HG02943 (cell line): ENCODE measurements at regions not wholly inside any gene's neighbourhood (a gene's known extent, or its start where the extent isn't known, plus 50 kb on each side); places are given as distances from the start of the nearest gene placed in this dataset.

ENCODE experiments used
- ATAC-seq: cut with Tn5 transposase; IDR thresholded peaks from one replicate; pipeline ENCODE4 v1.9.1; 2021; ENCODE audit warnings: mild to moderate bottlenecking, low read depth, moderate library complexity; ENCODE audit not compliant: unreplicated experiment

DNA sequence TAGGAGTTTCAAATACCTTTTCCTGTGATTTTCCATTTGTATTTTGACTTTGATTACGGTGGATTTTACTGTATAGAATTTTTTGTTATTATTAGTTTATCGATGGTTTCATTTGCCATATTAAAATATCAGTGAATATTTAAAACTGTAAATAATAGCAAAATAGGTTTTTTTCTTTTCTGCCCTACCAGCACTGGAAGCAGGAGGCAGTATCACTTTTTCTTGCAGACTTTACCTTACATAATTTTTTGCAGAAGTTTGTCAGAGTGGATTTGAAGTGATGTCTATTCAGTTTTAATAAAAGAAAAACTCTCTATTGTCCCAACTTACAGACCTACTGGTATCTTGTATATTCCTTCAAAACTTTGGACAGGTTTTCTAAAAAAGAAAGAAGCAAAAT is 213.6 kb downstream of the CENPF start:
- ATAC-seq = no peak

DNA sequence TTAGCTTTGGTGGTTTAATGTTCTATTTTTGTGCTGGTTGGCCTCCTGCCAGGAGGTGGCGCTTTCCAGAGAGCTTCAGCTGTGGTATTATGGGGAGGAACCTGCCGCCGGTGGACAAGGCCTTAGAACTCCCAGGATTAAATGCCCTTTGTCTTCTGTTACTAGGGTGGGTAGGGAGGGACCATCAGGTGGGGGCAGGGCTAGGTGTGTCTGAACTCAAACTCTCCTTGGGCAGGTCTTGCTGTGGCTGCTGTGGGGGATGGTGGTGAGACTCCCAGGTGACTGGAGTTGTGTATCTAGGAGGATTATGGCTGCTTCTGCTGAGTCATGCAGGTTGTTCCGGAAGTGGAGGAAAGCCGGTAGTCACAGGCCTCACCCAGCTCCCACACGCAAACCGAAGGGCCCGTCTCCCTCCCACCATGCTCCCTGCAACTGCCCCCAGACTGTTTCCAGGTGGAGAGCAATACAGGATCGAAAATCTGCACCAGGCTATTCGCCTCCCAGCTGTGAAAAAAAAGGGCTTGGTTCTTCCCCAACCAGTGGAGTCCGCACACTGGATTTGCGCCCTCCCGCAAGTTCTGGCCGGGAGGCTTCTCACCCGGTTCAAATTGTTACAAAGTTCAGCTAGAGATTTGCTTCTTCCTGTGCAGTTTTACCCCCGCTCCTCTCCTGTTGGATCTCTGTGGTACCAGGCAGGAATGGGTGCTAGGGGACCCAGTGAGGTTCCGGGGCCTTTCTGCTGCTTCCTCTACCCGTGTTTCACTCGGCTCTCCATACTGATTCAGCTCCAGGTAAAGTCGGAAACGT is 220.5 kb downstream of the CENPF start:
- no peak for ATAC-seq

DNA sequence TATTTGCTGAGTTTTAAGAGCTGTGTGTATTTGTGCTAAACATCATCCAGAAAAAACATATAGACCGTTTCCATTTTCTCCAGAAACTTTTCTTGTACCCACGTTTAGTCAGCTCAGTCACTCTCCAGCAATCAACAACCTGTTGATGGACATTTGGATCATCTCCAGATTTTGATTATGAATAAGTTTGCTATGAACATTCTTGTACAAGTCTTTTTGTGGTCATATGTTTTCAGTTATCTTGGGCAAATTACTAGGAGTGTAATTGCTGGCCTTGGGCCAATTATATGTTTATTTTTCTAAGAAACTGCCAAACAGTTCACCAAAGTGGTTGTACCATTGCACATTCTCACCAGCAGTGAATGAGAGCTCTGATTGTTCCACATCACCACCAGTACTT is 221.8 kb downstream of the CENPF start:
- ATAC-seq = no peak

DNA sequence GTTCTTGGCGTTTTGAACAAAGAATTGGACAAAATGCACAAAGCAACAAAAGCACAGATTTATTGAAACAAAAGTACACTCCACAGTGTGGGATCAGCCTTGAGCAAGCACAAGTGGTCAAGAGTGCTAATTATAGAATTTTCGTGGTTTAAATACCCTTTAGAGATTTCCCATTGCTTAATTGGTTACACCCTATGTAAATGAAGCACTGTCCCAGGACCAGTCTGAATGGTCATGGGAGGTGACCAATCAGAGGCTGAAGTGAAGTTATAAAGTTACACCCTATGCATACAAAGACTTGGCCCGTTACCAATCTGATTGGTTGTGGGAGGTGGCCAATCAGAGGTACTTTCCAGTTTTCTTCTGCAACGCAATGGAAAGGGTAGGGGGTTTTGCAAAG is 223.6 kb downstream of the CENPF start:
- ATAC-seq = no peak

DNA sequence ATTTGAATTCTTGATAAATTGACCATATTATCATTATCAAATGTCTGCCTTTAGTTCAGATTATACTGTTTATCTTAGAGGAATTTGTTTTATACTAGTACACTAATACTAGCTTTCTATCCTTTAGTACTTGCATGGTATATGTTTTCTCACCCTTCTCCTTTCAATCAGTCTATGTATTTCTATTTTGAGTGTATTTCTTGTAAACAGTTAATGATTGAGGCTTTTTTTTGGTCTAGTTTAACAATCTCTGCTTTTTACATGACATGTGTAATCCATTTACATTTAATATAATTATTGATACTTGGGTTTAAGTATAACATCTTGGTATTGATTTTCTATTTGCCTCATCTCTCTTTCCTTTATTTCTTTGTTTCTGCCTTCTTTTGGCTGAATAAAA is 224.9 kb downstream of the CENPF start:
- no peak for ATAC-seq

DNA sequence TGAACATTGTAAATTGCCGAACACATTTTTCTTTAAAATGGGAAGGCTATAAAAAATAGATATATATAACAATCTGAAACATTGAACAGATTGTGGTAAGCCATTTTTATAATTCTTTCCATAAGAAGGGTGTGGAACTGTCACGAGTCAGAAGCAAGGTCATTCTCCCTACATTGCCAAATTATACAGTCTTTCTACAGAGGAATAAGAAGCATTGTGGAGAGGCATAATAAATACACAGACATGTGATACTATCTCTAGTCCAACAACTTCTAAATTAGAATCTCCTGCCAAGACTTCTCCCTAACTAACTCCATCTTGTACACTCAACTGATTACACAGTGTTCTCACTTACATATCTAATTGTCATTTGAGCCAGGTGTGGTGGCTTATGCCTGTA is 227.9 kb downstream of the CENPF start:
- no peak for ATAC-seq

DNA sequence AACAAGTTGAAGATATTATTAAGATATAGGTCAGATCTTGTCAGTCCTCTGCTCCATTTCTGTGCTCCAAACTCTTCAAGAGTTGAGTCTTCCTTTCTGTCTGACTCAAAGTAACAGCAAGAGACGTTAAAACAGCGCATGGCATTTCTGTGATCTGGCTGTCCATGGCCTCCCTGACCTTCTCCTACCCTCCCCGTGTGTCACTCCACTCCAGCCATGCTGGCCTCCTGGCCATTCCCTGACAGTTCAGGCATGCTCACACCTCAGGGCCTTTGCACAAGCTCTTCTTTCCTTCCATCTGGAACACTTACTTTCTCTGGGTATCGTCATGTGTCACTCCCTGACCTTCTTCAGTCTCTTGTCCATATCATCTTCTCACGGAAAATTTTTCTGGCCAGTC is 229.0 kb downstream of the CENPF start:
- no peak for ATAC-seq

DNA sequence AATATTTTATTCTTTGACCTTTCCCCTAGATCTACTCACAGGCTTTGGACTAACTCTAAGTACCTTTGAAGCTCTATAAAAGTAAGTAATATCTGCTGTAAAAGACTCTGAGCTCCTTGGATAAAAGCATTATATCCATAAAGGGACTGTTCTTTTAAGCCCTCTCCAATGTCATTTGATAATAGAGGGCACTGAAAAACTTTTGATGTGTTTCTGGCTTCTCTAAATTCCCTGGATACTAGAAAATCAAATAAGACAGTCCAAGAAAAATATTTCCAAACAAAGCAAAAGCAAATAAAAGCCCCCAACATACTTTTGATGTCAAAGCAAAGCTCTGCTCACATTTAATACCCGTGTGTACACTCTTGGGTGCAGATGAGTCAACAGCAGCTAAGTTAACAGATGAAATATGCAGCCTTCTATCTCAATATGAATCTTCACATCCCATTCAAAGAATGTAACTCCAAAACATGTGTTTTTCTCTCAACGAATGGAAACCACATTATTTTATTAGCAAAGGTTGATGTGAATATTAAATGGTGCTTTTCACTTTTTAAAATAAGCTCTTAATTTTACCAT is 230.3 kb downstream of the CENPF start:
- no peak for ATAC-seq

DNA sequence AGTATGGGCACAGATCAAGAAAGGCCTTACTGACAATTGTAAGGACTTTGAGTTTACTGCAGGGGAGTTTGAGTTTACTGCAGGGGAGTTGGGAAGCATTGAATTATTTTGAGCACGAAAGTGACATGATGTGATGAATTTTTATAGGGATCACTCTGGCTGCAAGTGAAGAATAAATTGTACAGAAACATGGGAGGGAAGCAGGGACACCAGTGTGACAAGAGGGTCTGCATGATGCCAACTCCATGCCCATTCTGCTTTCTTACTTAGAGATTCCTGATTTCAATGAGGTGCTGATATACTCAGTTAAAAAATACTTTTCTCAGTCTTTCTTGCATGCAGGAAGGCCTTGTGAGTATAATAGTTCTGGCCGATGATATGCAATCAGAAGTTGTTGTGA is 234.4 kb downstream of the CENPF start:
- ATAC-seq = no peak

DNA sequence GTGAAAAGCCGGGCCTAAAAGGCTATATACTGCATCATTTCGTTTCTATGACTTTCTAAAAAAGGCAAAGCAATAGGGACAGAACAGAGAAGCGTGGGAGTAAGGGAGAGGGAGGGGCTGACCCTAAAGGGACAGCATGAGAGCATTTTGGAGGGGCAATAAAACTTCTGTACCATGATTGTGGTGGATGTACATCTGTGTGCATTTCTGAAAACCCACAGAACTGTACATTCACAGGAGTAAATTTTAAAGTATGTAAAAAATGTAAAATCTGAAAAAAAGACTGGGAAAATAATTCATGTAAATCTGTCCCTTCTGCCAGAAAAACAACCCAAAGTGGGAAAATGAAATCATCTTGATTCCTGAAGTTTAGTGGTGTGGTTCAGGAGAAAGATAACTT is 235.4 kb downstream of the CENPF start:
- no peak for ATAC-seq

DNA sequence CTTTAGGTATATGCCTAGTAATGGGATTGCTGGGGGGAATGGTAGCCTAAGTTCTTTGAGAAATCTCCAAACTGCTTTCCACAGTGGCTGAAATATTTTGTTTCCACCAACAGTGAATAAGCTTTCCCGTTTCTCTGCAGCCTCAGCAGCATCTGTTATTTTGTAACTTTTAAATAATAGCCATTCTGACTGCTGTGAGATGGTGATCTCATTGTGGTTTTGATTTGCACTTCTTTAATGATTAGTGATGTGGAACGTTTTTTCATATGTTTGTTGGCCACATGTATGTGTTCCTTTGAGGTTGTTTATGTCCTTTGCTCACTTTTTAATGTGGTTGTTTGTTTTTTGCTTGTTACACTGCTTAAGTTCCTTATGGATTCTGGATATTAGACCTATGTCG is 237.4 kb downstream of the CENPF start:
- ATAC-seq = no peak

DNA sequence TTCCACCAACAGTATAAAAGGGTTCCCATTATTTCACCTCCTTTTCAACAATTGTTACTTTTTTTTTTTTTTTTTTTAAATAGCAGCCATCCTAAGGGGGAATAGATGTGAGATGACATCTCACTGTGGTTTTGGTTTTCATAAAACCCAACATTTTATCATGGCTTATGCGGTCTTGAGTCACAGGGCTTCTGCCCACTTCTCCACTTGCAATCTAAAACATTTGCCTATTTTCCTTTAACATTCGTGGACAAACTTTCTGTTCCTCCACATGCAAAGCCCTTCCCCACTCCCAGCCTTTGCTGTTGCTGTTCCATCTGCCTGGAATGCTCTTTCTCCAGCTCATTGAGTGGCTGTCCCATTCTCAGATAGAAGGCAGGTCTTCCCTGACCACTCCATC is 239.7 kb upstream of the KCNK2 start:
- no peak for ATAC-seq

DNA sequence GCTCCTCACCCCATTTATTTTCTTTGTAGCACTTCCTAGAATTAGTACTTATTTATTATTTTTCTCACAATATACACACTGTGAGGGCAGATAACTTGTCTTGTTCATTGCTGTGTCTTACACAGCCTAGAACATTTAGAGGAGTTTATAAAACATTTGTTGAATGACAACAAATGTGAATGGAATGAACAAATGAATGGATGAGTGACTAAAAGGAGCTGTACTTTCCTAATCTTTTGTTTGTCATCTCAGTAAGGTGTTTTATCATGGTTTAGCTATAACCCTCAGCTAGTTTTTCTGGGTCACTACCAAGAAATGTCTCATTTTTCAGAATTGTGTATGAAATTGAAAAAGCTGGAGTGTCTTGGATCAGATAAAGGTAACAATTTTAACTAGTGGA is 239.3 kb upstream of the KCNK2 start:
- ATAC-seq = no peak

DNA sequence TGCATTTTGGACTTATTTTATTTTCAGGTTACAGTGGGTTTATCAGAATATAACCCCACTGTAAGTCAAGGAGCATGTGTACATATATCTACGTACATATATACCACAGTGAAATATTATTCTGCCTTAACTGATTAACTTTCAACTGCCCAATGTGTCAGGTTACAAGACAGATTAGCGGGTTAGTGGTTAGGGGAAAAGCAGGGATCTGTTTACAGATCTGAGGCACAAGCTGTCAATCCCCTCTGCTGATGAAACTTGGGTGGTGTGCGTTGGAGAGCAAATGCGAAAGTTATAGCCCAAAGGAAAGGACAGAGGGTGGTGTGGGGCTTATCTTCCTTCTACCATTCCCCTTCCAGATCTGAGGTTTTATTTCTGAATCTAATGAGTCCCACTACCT is 238.2 kb upstream of the KCNK2 start:
- no peak for ATAC-seq

DNA sequence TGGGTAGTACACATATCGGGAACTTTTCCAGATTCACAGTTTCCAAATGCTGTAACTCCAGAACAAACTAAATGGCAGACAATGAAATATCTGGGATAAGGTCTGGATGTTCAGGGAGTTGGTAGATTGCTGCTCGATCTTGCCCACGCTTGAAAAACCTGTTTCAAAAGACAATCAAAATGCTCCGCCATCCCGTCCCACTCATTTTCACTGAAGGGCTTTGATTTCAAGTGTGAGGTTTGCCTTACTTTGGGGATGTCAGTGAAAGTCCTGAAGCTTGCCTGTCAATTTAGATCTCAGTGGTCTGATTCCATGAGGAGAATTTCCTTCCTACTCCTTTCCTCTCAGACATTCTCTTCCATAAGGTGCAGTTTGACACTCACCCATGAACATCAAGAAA is 236.3 kb upstream of the KCNK2 start:
- no peak for ATAC-seq

DNA sequence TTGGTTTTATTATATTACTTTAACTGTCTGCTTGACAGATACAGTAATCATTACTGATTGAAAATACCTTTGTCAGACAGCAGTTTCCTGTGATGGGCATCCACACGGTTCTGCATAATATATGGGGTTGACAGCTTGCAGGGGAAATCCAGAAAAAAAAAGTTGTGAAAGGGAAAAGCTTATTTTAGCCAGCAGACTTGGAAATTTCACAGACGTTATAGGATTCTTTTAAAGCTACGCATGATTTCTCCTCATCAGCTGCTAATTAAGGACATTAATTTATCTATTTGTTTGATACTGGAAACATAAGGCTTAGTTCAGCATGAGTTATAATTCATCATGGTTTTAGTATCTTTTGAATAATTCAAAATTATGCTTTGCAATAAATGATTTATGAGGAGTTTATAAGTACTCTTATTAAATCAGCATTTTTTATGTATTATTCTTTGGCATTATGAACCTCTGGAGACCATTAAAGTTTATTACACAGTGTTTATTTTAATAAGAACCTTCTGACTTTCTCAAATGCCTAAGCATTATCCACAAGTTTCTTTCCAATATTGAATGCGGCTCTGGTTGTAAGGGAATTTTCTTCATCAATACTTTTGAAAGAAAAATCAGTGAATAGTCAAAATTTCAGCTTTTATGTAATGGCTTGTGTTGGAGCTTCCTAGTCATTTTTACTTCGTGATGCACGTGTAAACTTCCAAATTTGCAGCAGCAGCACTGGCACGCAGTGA is 235.3 kb upstream of the KCNK2 start:
- ATAC-seq = no peak

DNA sequence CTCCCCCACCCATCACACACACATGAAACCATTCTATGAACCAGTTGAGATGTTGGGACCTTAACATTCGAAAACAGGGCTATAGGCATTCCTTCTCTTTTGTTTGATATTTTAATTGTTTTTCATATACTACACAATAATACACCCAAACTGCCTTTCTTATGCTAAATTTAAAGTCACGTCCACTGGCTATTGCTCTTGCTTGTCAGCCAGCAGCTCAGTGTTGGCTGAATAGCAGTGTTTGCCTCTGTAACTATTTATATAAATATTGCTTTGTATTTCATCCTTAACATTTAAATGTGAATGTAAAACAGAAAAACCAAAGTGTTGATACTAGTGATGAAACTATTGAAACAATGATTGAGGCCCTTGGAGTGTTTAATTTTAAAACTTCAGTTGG is 234.4 kb upstream of the KCNK2 start:
- ATAC-seq = no peak

DNA sequence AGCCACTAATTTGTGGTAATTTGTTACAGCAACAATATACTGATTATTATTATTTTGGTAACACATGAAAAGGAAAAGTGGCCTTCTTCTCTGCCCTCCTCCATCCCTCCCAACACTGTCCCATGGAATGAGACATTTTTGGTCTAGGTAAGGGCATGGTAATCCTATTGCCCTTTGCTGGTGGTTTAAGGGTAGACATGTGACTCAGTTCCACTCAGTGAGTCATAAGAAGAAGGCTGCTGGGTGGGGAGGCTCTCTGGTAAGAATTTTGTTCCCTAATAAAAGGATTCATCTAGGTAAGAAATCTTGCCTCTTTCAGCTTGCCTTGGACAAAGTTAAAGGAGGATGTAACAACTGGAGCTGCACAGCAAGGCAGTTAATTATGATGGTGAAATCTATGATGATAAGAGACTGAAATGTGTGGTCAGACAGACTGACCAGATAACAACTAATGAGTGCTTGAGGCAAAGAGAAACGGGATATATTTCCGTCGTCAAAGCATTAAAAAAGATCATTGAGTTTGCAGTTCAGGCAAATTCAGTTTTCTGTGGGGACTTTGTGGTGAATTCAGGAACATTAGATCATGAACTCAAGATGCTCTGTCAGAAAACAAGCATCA is 232.0 kb upstream of the KCNK2 start:
- no peak for ATAC-seq

DNA sequence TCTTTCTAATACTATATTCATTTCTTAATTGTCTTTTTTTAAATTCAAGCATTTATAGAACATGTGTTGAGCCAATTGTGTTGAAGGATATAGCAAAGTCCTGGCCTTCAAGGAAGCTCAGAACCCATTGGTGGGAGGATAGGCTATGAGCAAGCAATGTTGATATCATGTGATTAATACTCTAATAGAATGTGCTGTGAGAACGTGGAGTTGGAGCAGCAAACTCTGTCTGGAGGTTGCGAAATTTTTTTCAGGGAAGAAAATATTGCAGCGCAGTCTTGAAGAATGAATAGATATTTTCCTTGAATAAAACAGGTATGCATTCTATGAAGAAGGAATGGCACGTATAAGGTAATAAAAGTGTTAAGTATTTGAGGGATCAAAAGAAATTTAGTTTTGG is 229.2 kb upstream of the KCNK2 start:
- ATAC-seq = no peak

DNA sequence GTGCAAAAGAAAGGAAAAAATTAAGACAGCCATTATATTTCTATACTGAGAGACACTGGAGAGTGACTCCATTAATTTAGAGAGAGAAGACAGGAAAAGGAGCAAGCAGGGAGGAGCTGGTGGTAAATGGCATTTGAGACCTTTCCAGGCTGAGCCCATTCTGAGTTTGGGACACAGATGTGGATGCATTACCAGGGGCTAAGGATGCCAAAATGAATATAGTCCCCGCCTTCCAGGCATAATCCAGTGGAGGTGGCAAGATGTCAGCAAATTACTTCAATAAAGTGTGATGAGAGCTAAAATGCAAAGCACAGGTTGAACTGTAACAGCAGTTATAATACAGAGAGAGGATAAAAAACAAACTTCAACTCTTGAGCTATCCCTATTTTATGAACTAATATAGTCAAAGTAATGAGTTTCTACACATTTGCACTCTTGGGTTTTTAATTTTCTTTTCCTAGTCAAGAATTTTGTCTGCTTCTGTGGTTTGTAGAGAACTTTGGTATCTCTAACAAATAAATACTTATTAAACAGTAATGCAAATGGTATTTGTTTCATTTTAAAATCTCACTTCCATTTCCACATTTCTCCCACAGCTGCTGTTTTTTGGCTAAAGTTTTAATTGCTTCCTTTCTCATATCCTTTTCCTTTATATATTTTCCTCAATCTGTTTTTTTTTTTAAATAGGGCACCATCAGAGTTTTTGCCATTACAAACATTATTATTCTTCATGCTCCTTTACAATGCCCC is 228.2 kb upstream of the KCNK2 start:
- ATAC-seq = no peak

DNA sequence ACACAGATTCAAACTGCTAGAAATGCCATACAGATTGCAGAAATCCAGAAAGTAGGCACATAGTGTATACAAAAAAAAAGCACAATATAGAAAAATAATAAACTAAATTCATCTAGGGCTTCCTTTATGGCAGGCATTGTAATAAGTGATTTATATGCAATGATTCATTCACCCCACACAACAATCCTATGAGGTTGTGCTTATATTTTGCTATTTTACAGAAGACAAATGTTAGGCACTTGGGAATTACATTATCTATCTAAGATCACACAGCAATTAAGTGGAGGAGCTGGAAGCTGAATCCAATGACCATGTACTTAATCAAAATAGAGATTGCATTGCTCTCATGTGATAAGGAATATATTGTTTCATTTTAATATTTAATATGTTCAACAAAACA is 225.7 kb upstream of the KCNK2 start:
- ATAC-seq = no peak
